BJ (cell line): ENCODE measurements at regions not wholly inside any gene's neighbourhood (a gene's known extent, or its start where the extent isn't known, plus 50 kb on each side); places are given as distances from the start of the nearest gene placed in this dataset.
"Not testable (repeated sequence)": the region's sequence is repeated elsewhere in the genome, so short reads cannot be mapped to it uniquely, and the experiment has no call there.

ENCODE experiments used
- CTCF ChIA-PET: fragments of 350-600 bp; formaldehyde crosslinking; extraction: SDS; loops from one replicate; lab custom pipeline; 2021; ENCODE audit warnings: antibody characterized with exemption, inconsistent platforms; lab: Yijun Ruan, JAX
- POLR2A ChIA-PET: fragments of 300-600 bp; sonication (Branson Sonifier 250); formaldehyde crosslinking; extraction: SDS; loops from one replicate; lab custom pipeline; 2021; ENCODE audit warnings: antibody characterized with exemption; lab: Charles Lee
- DNase-seq: peaks from one replicate; pipeline ENCODE4 v3.0.0-alpha.2; 2011; ENCODE audit warnings: low read depth
- H3K27me3 ChIP-seq: 2 replicates; pipeline ENCODE4 v1.6.0; 2011; ENCODE audit warnings: low read length; ENCODE audit not compliant: control insufficient read depth, insufficient read depth
- H3K36me3 ChIP-seq: 2 replicates; pipeline ENCODE4 v1.5.1; 2011; ENCODE audit warnings: low read length; ENCODE audit not compliant: control insufficient read depth, insufficient read depth
- H3K4me3 ChIP-seq: 2 replicates; pipeline ENCODE4 v1.5.1; 2011; ENCODE audit warnings: low read depth, mild to moderate bottlenecking, control low read depth, low read length
- TF ChIP-seq, protein P1 (sequence below): IDR thresholded peaks from 2 replicates; pipeline ENCODE4 v1.5.1; 2011; ENCODE audit warnings: low read depth, mild to moderate bottlenecking, control low read depth, inconsistent platforms, low read length, moderate library complexity; ENCODE audit not compliant: insufficient read depth

DNA sequence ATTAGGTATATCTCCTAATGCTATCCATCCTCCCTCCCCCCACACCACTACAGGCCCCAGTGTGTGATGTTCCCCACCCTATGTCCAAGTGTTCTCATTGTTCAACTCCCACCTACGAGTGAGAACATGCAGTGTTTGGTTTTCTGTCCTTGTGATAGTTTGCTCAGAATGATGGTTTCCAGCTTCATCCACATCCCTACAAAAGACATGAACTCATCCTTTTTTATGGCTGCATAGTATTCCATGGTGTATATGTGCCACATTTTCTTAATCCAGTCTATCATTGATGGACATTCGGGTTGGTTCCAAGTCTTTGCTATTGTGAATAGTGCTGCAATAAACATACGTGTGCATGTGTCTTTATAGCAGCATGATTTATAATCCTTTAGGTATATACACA is 53.8 kb upstream of the HIVEP2 start:
- CTCF ChIA-PET, POLR2A ChIA-PET, DNase-seq, H3K36me3 ChIP-seq, H3K4me3 ChIP-seq, H3K27me3 ChIP-seq: not testable (repeated sequence)

DNA sequence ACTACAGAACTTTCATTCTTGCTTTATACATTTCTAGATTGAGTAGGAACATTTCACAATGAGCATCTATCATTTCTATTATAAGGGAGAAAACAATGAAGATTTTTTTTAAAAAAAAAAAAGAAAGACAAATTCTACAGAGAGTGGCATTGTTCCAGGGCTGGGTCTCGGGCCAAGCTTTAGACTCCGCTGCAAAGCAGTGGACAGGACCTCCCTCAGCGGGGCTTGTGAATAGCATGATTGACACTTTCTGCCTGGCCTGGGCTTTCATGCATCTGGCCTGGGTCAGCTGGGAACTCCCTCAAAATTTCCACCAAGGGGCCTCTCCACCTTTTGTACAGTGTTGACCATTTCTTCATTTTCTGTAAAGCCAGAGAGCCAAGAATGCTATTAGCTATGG is 55.8 kb upstream of the HIVEP2 start:
- CTCF ChIA-PET = no interaction called here
- Histone ChIP-seq H3K36me3 (no peaks in the 10 kb centered on the region), H3K4me3 (no peak overlapping the region), H3K27me3 (no peaks in the 10 kb centered on the region)
- no peak for DNase-seq
- TF ChIP-seq, protein P1, sequence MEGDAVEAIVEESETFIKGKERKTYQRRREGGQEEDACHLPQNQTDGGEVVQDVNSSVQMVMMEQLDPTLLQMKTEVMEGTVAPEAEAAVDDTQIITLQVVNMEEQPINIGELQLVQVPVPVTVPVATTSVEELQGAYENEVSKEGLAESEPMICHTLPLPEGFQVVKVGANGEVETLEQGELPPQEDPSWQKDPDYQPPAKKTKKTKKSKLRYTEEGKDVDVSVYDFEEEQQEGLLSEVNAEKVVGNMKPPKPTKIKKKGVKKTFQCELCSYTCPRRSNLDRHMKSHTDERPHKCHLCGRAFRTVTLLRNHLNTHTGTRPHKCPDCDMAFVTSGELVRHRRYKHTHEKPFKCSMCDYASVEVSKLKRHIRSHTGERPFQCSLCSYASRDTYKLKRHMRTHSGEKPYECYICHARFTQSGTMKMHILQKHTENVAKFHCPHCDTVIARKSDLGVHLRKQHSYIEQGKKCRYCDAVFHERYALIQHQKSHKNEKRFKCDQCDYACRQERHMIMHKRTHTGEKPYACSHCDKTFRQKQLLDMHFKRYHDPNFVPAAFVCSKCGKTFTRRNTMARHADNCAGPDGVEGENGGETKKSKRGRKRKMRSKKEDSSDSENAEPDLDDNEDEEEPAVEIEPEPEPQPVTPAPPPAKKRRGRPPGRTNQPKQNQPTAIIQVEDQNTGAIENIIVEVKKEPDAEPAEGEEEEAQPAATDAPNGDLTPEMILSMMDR = no peak
- POLR2A ChIA-PET = no interaction called here

DNA sequence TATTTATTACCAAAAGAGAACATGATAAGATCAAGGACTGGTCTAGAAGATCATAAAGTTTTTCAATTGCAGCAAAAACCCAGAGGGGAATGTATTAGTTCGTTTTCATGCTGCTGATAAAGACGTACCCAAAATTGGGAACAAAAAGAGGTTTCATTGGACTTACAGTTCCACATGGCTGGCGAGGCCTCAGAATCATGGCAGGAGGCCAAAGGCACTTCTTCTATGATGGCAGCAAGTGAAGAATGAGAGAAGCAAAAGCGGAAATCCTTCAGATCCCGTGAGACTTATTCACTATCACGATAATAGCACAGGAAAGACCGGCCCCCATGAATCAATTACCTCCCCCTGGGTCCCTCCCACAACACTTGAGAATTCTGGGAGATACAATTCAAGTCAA is 57.7 kb upstream of the HIVEP2 start:
- Histone ChIP-seq H3K27me3 (no peaks in the 10 kb centered on the region), H3K36me3 (no peaks in the 10 kb centered on the region), H3K4me3 (no peak overlapping the region)
- DNase-seq = no peak
- ChIA-PET POLR2A (no interaction called here), CTCF (interaction anchor here (1.5 kb wide), 1 partner anchor 9 kb away, joined by 3 read pairs; no protein-coding TSS in a partner anchor)
- TF ChIP-seq, protein P1 = no peak

DNA sequence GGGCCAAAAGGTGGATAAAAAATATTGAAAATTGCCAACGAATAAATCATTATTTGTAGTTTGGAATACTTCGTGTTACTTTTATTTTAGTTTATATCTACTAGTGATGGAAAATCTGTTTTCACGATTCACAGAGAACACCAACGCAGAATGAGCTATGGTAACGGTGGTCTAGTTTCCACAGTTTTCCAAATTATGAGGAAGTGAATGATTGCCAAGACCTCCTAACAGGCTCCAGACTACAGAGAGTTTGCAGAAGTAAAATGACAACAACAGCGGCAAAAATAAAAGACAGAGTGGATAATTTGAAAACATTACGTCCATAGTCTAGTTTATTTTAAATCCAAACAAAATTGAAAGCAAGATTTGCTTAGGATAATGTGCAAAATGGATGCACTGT is 57.0 kb upstream of the AIG1 start:
- ChIA-PET POLR2A (no interaction called here), CTCF (interaction anchor here (1.5 kb wide), 1 partner anchor 8 kb away, joined by 3 read pairs; no protein-coding TSS in a partner anchor)
- TF ChIP-seq, protein P1 = no peak
- no peak overlapping the region for H3K4me3 ChIP-seq
- DNase-seq = no peak
- no peaks in the 10 kb centered on the region for H3K27me3 ChIP-seq
- no peaks in the 10 kb centered on the region for H3K36me3 ChIP-seq

DNA sequence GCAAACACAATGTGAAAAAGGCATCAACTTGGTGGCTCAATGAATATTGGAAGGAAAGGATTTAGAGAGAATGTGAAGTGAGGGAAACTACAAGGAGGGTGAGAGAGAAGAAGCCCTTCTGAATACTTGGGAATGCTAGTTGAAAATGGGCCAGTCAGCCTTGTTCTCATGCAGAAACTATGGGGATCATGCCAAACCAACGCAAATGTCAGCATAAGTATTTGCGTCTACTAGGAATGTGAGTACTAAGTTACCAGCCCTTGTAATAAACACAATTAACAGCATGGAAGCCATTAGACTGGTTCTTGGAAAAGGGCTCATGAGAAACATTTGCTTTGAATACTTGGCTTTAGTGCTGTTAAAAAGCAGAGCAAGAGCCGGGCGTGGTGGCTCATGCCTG is 54.9 kb upstream of the AIG1 start:
- POLR2A ChIA-PET = no interaction called here

DNA sequence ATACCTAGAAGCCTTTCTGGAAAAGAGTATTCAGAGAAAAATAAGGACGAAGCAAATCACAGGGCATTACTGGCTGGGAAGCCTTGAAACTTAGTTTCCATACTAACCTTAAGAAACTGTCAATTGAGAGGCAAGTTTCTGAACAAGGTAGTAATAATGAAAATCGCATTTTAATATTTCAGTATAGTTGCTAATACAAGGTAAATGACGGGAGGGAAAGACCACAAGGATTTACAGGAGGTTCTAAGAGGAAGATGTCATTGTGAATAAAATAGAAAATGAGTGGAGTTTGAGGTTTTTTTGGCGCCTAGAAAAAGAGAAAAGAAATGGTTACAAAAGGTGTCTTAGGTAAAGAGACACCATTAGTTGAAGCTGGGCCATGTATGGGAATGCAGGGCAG is 53.9 kb upstream of the AIG1 start:
- POLR2A ChIA-PET = no interaction called here
- no peaks in the 10 kb centered on the region for H3K36me3 ChIP-seq
- TF ChIP-seq, protein P1 = no peak
- H3K27me3 ChIP-seq = no peaks in the 10 kb centered on the region
- H3K4me3 ChIP-seq = no peak overlapping the region
- CTCF ChIA-PET = no interaction called here
- DNase-seq = no peak

More for the DNA sequence above, 54.9 kb upstream of the AIG1 start:
- no peaks in the 10 kb centered on the region for H3K27me3 ChIP-seq
- TF ChIP-seq, protein P1 = no peak
- no peaks in the 10 kb centered on the region for H3K36me3 ChIP-seq
- no peak overlapping the region for H3K4me3 ChIP-seq
- peak; percentile 19 for DNase-seq
- CTCF ChIA-PET = interaction anchor here (0.6 kb wide), 1 partner anchor 44 kb away, joined by 3 read pairs; no protein-coding TSS in a partner anchor
